Gastroesophageal sphincter (tissue), 4 donors: ENCODE measurements at regions not wholly inside any gene's neighbourhood (a gene's known extent, or its start where the extent isn't known, plus 50 kb on each side); places are given as distances from the start of the nearest gene placed in this dataset.

Source experiments
- ATAC-seq: fragments of 150-250 bp; one replicate; pipeline ENCODE4 v1.9.1; 2016; ENCODE audit warnings: mild to moderate bottlenecking, moderate library complexity
- H3K27ac ChIP-seq, 4 donors: fragments of 200-600 bp; sonication (generic) in 3 of 4; 1 replicate in 3 of 4; 2 replicates in 1 of 4; pipeline ENCODE4 v1.5.1; 2016 to 2019
- H3K27me3 ChIP-seq: fragments of 200-600 bp; sonication (generic); one replicate; pipeline ENCODE4 v1.5.1; 2019
- H3K36me3 ChIP-seq, 2 donors: fragments of 200-600 bp; sonication (generic); one replicate each; pipeline ENCODE4 v1.5.1; 2019; ENCODE audit warnings: control low read depth in 1 of 2
- H3K4me1 ChIP-seq, 3 donors: fragments of 200-600 bp; sonication (generic); 1 replicate in 2 of 3; 2 replicates in 1 of 3; pipeline ENCODE4 v1.5.1; 2016 to 2019; ENCODE audit warnings: control low read depth in 2 of 3
- H3K4me3 ChIP-seq, 2 donors: fragments of 200-600 bp; sonication (generic); one replicate each; pipeline ENCODE4 v1.5.1; 2019; ENCODE audit warnings: mild to moderate bottlenecking in 1 of 2, moderate library complexity in 1 of 2
- H3K9me3 ChIP-seq, 3 donors: fragments of 200-600 bp; sonication (generic); one replicate each; pipeline ENCODE4 v1.5.1; 2017 to 2019; ENCODE audit warnings: control low read depth in 2 of 3
- EP300 ChIP-seq: sonication (generic); formaldehyde crosslinking; IDR thresholded peaks from one replicate; pipeline ENCODE4 v1.6.1; 2017; ENCODE audit warnings: antibody characterized with exemption, mild to moderate bottlenecking
- POLR2A ChIP-seq, 2 donors: fragments of 450-650 bp; IDR thresholded peaks; one replicate each; pipeline ENCODE4 v1.6.1; 2017; ENCODE audit warnings: antibody characterized with exemption in 2 of 2, mild to moderate bottlenecking in 2 of 2, moderate library complexity in 1 of 2
- POLR2AphosphoS5 ChIP-seq: sonication (generic); formaldehyde crosslinking; IDR thresholded peaks from one replicate; pipeline ENCODE4 v1.6.1; 2017; ENCODE audit warnings: antibody characterized with exemption
- WGBS, 2 donors: methylation state at CpG; one replicate each; pipeline ENCODE4 v1.1.5; 2018; ENCODE audit warnings: low coverage in 1 of 2; 5-methylcytosine and 5-hydroxymethylcytosine counted together
- TF ChIP-seq, protein P1 (sequence below), 4 experiments: fragments of 200-600 bp in 2 of 4; fragments of 450-650 bp in 2 of 4; sonication (generic) in 1 of 4; IDR thresholded peaks; one replicate each; pipeline ENCODE4 v1.5.1; 2017 to 2019; ENCODE audit warnings: antibody characterized with exemption in 4 of 4, mild to moderate bottlenecking in 2 of 4, moderate library complexity in 2 of 4

DNA sequence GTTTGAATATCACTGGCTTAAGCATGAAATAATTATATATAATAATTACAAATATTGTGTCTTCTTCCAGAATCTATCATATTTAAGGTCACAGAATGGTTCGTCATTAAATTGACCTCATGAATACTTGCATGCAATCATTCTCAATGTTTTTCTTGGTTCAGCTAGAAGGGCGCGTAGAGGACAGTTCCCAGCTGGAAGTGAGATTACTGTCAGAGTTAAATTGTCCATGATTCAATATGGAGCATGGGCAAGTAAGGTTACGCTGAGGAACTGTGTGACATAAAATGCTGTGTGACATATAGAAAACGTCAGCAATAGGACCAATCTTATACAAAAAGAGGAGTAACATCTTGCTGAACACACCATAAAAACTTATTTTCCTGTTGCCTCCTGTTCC, 2423.5 kb upstream of the RAG2 start:
- Histone ChIP-seq H3K36me3 (no peaks in the 10 kb centered on the region), H3K27me3 (no peaks in the 10 kb centered on the region), H3K4me1 (no peaks in the 10 kb centered on the region), H3K9me3 (no peaks in the 10 kb centered on the region), H3K27ac (no peak overlapping the region), H3K4me3 (no peak overlapping the region)
- WGBS, 2 donors, result 25 to 58% methylated on average over 5 of the region's 5 CpGs
- ATAC-seq, result no peak
- TF ChIP-seq POLR2AphosphoS5 (no peak), POLR2A (IDR thresholded peaks at IDR 0.05) (no peak), EP300 (no peak)
- TF ChIP-seq, protein P1, sequence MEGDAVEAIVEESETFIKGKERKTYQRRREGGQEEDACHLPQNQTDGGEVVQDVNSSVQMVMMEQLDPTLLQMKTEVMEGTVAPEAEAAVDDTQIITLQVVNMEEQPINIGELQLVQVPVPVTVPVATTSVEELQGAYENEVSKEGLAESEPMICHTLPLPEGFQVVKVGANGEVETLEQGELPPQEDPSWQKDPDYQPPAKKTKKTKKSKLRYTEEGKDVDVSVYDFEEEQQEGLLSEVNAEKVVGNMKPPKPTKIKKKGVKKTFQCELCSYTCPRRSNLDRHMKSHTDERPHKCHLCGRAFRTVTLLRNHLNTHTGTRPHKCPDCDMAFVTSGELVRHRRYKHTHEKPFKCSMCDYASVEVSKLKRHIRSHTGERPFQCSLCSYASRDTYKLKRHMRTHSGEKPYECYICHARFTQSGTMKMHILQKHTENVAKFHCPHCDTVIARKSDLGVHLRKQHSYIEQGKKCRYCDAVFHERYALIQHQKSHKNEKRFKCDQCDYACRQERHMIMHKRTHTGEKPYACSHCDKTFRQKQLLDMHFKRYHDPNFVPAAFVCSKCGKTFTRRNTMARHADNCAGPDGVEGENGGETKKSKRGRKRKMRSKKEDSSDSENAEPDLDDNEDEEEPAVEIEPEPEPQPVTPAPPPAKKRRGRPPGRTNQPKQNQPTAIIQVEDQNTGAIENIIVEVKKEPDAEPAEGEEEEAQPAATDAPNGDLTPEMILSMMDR (IDR thresholded peaks at IDR 0.05), result no peak

DNA sequence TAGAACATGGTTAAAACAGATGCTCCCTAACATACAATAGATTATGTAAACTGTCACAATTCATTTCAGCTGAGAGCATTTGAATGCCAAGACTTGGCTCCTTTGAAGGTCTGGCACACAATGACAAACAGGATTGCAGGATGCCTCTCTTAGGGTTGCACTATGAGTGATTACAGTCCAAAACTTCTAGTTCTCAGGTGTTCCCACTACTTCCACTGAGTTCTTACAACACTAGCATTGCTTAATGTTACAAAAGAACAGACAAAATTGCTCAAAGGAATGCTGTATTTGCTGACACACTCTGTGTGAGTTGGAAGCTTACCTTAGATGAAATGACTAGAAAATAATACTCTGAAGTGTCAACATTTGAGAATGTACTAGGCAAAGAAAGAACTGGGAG, 2413.8 kb upstream of the RAG2 start:
- H3K27me3 ChIP-seq, result no peaks in the 10 kb centered on the region
- ATAC-seq, result no peak
- TF ChIP-seq, protein P1 (IDR thresholded peaks at IDR 0.05), result no peak
- TF ChIP-seq POLR2AphosphoS5 (no peak), POLR2A (IDR thresholded peaks at IDR 0.05) (no peak)
- no peaks in the 10 kb centered on the region for H3K36me3 ChIP-seq
- H3K4me3 ChIP-seq, result no peak overlapping the region
- H3K27ac ChIP-seq, result no peak overlapping the region
- H3K9me3 ChIP-seq, result peaks cover 0 to 2% (median 0%) of the 10 kb centered on the region in 3 donors
- H3K4me1 ChIP-seq, result no peaks in the 10 kb centered on the region

DNA sequence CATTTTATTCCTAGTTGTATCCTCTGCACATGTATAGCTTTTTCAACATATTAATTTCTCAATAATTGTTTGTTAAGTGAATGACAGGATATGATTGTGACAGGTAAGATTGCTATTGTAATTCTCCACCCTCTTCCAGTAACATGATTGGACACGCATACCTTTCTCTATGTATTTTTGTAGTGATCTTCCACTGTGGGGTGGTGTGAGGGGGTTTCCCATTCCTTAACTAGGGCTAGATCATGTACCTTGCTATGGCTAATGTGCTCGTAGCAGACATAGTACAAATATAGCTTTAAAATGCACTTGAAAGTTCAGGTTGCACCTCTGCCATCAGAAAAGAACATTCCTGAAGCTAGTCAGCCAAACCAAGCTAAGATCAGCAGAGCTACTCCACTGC, 2392.8 kb upstream of the RAG2 start:
- H3K27me3 ChIP-seq, result no peaks in the 10 kb centered on the region
- H3K36me3 ChIP-seq, result no peaks in the 10 kb centered on the region
- H3K9me3 ChIP-seq, result no peaks in the 10 kb centered on the region
- no peak overlapping the region for H3K27ac ChIP-seq
- TF ChIP-seq EP300 (no peak), POLR2A (IDR thresholded peaks at IDR 0.05) (no peak), POLR2AphosphoS5 (no peak)
- TF ChIP-seq, protein P1 (IDR thresholded peaks at IDR 0.05), result no peak
- H3K4me3 ChIP-seq, result no peak overlapping the region
- no peaks in the 10 kb centered on the region for H3K4me1 ChIP-seq
- no peak for ATAC-seq
- 92 to 100% methylated on average over 1 to 2 of the region's 2 CpGs for WGBS, 2 donors

DNA sequence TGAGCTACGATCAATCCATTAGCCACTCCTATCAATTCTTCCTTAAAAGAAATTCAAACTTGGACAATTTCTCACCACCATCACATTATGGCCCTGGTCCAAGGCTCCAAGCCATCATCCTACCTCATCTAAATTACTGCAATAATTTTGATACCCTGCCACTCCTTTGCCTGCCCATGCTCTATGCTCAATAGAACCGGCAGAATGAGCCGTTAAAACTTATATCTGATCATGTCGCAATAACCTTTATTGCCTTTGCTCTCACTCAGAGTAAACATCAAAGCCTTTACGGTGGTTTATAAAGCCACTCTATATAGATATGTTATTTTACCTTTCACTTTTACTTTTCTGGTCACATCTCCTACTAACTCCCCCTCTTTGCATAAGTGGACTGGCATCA, 2392.1 kb upstream of the RAG2 start:
- TF ChIP-seq, protein P1 (IDR thresholded peaks at IDR 0.05), result no peak
- no peak for TF ChIP-seq POLR2AphosphoS5
- no peak for TF ChIP-seq POLR2A (IDR thresholded peaks at IDR 0.05)
- no peak for TF ChIP-seq EP300
- Histone ChIP-seq H3K9me3 (peaks cover 0 to under 1% (median 0%) of the 10 kb centered on the region in 3 donors), H3K4me1 (no peaks in the 10 kb centered on the region), H3K27me3 (no peaks in the 10 kb centered on the region), H3K27ac (no peak overlapping the region), H3K4me3 (no peak overlapping the region), H3K36me3 (no peaks in the 10 kb centered on the region)
- WGBS, 2 donors, result 66 to 74% methylated on average over 4 to 5 of the region's 5 CpGs
- no peak for ATAC-seq

DNA sequence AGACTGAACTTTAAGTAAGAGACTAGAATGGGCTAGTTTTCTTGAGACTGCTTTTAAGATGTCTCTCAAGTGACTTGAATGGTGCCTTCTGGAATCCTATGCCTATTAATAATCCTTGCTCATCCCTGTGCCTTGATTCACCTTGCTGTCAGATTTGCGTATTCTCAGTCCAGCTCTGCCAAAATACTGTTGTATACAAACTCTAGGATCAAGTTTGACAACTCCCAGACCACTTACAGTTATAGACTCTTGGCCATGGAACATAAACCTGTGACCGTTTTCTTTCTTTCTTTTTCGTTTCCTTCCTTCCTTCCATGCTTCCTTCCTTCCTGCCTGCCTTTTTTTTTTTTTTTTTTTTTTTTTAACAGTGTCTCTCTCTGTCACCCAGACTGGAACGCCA, 2390.9 kb upstream of the RAG2 start:
- H3K27ac ChIP-seq, result no peak overlapping the region
- no peak overlapping the region for H3K4me3 ChIP-seq
- 21 to 33% methylated on average over 3 to 4 of the region's 4 CpGs for WGBS, 2 donors
- H3K36me3 ChIP-seq, result no peaks in the 10 kb centered on the region
- no peak for ATAC-seq
- H3K27me3 ChIP-seq, result no peaks in the 10 kb centered on the region
- TF ChIP-seq POLR2A (IDR thresholded peaks at IDR 0.05) (no peak), POLR2AphosphoS5 (no peak), EP300 (no peak)
- TF ChIP-seq, protein P1 (IDR thresholded peaks at IDR 0.05), result no peak
- H3K4me1 ChIP-seq, result no peaks in the 10 kb centered on the region
- H3K9me3 ChIP-seq, result peaks cover 0 to 11% (median 0%) of the 10 kb centered on the region in 3 donors
